Fibroblast of skin of scalp (primary cell): ENCODE measurements at regions not wholly inside any gene's neighbourhood (a gene's known extent, or its start where the extent isn't known, plus 50 kb on each side); places are given as distances from the start of the nearest gene placed in this dataset.
"Not testable (repeated sequence)": the region's sequence is repeated elsewhere in the genome, so short reads cannot be mapped to it uniquely, and the experiment has no call there.

ENCODE experiments used
- DNase-seq: peaks from one replicate; pipeline ENCODE4 v3.0.0-alpha.2; 2013

DNA sequence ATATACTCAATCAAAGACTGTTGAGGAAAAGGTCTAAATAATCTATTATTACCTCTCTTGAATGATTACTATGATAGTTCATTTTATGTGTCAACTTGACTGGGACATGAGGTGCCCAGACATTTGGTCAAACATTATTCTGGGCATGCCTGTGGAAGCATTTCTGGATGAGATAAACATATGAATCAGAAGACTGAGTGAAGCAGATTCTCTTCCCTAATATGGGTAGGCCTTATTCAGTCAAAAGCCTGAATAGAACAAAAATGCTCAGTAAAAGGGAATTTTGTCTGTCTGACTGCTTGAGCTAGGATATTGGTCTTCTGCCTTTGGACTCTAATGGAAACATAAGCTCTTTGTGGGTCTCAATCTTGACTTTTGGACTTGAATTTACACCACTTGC lies 73.3 kb upstream of the SOX13 start:
- DNase-seq = peak; percentile 12

DNA sequence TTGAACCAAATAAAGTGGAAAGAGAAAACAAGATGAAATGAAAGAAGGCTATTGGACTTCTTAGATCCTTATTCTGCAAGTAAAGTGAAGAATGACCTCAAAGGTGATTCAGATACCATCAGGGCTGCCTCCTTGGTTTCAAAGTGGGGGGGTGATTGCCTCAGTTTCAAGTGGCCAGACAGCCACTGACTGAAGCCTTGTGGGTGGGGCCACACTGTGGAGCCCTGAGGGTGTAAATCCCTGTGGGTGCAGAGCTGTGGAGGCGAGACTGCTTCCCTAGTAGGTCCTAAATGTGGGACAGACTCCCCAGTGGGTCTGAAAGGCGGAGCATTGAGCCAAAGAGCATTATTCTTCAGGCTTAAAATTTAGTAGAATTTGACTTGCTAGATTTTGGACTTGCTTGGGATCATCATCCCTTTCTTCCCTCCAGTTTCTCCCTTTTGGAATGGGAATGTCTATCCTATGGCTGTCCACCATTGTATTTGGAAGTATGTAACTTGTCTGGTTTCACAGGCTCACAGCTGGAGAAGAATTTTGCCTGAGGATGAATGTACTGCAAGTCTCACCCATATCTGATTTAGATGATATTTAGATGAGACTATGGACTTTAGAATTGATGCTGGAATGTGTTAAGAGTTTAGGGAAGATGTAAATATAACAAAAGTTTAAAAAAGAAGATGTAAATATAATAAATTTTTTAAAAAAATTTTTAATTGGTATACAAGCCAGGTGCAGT lies 71.6 kb upstream of the SOX13 start:
- DNase-seq = no peak

GRCh38 chr1:204002614-204003013 lies 70.3 kb upstream of the SOX13 start:
- DNase-seq = no peak

GRCh38 chr1:204003536-204003935 lies 69.4 kb upstream of the SOX13 start:
- DNase-seq = no peak

GRCh38 chr1:204011426-204011825 lies 61.5 kb upstream of the SOX13 start:
- DNase-seq = no peak

DNA sequence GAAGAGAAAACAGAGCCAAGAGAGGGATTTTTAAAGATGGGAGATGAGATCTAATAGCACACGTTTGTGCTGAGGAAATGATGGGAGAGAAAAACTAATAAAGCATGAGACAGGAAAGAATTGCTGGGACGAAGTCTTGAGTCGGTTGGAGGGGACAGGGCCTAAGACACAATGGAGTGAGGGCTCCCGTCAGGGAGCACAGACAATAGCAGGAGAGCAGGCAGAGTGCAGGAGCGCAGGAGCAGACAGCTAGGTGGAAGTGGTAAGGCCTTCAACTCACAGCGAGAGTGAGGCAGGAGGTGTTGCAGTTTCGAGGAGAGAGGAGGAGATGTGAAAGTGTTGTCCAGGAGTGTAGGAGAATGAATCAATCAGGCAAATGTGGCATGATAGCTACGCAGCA lies 59.9 kb upstream of the SOX13 start:
- no peak for DNase-seq

DNA sequence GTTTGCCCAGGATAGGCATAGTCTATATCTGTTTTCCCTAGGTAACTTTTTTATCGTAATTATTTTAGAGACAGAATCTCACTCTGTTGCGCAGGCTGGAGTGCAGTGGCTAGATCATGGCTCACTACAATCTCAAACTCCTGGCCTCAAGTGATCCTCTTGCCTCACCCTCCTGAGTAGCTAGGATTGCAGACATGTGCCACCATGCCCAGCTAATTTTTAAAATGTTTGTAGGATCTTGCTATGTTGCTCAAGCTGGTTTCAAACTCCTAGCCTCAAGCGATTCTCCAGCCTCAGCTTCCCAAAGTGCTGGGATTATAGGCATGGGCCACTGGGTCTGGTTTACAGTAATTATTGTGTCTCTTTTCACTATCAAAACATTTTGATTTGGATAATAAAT lies 58.6 kb upstream of the SOX13 start:
- DNase-seq = no peak

DNA sequence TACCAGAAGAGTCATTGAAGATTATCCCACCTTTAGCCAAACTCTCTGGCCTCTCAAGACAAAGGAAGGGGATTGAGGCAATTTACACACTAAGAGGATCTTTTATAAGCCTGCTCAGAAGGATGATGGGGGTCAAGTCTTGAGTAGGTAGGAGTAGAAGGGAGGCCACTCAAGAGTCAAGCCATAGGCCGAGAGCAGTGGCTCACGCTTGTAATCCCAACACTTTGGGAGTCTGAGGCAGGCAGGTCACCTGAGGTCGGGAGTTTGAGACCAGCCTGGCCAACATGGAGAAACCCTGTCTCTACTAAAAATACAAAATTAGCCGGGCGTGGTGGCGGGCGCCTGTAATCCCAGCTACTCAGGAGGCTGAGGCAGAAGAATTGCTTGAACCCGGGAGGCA lies 58.0 kb upstream of the SOX13 start:
- DNase-seq = not testable (repeated sequence)

- DNase-seq = no peak
Observed at GRCh38 chr1:204017032-204017431, 55.9 kb upstream of the SOX13 start.

DNA sequence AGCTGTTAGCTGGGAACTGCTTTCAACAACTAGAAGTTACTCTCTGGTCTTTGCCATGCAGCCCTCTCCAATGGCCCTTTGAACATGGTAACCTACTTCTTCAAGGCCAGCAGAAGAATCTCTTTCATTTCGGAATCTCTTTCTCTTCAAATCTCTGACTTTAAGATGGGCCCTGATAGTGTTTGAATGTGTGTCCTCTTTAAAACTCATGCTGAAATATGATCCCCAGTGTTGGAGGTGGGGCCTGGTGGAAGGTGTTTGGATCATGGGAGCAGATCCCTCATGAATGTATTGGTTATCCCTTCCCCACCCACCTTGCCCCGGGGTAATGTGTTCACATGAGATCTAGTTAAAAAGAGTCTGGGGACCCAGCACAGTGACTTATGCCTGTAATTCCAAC lies 54.5 kb upstream of the SOX13 start:
- DNase-seq = no peak
